ENCODE measurements at regions not wholly inside any gene's neighbourhood (a gene's known extent, or its start where the extent isn't known, plus 50 kb on each side); places are given as distances from the start of the nearest gene placed in this dataset.

GRCh38 chr2:58644451-58644850, 403.3 kb upstream of the FANCL start:
- no TSS peak for BruUV-seq (replicated peaks)
- in situ Hi-C loops (cut with HindIII; ENCODE audit: low pct_unique_long_range_greater_than_20kb, low sequenced_read_pairs) = no loop called here
- no peak overlapping the region for H3K27ac ChIP-seq (ENCODE audit: low read length)
- ChIA-PET CTCF (no interaction called here), POLR2A (no interaction called here)
- no peaks in the 10 kb centered on the region for H3K27me3 ChIP-seq (ENCODE audit: control insufficient read depth, insufficient read depth, low read length)
- H3K36me3 ChIP-seq (ENCODE audit: control insufficient read depth, insufficient read depth, low read length) = no peaks in the 10 kb centered on the region
- DNase-seq (ENCODE audit: low read depth, low spot score) = no peak
- no peaks in the 10 kb centered on the region for H3K4me1 ChIP-seq (ENCODE audit: control insufficient read depth, insufficient read depth, low read length)
- intact Hi-C loops (cut with micrococcal nuclease; ENCODE audit: unreplicated experiment) = no loop called here
- H3K4me3 ChIP-seq (ENCODE audit: low read depth in 2 of 2, low read length in 2 of 2) = no peak overlapping the region
- no peaks in the 10 kb centered on the region for H3K9me3 ChIP-seq (ENCODE audit: control insufficient read depth, insufficient read depth, low read depth, low read length)
- TF ChIP-seq POLR2AphosphoS5 (IDR thresholded peaks at IDR 0.05; ENCODE audit: low read depth, low read length) (no peak), SIN3A (IDR thresholded peaks at IDR 0.05; ENCODE audit: borderline replicate concordance, insufficient read depth, low read depth, low read length) (no peak), TCF7L2 (IDR thresholded peaks at IDR 0.05; ENCODE audit: low read depth, low read length) (no peak), REST (IDR thresholded peaks at IDR 0.05; ENCODE audit: insufficient read depth in 1 of 2, low read depth in 2 of 2, low read length in 1 of 2) (no peak), CTCF (IDR thresholded peaks at IDR 0.05) (no peak)
- ATAC-seq = no peak

GRCh38 chr2:58641001-58641400, 399.9 kb upstream of the FANCL start:
- H3K27ac ChIP-seq (ENCODE audit: low read length) = no peak overlapping the region
- no peaks in the 10 kb centered on the region for H3K4me1 ChIP-seq (ENCODE audit: control insufficient read depth, insufficient read depth, low read length)
- no peak for TF ChIP-seq TCF7L2 (IDR thresholded peaks at IDR 0.05; ENCODE audit: low read depth, low read length)
- H3K4me3 ChIP-seq (ENCODE audit: low read depth in 2 of 2, low read length in 2 of 2) = no peak overlapping the region
- ATAC-seq (no peak), DNase-seq (ENCODE audit: low read depth, low spot score) (no peak)
- no peaks in the 10 kb centered on the region for H3K36me3 ChIP-seq (ENCODE audit: control insufficient read depth, insufficient read depth, low read length)
- ChIA-PET POLR2A (no interaction called here), CTCF (no interaction called here)
- no peaks in the 10 kb centered on the region for H3K27me3 ChIP-seq (ENCODE audit: control insufficient read depth, insufficient read depth, low read length)
- H3K9me3 ChIP-seq (ENCODE audit: control insufficient read depth, insufficient read depth, low read depth, low read length) = no peaks in the 10 kb centered on the region
- no TSS peak for BruUV-seq (replicated peaks)
- in situ Hi-C loops (cut with HindIII; ENCODE audit: low pct_unique_long_range_greater_than_20kb, low sequenced_read_pairs) = no loop called here
- intact Hi-C loops (cut with micrococcal nuclease; ENCODE audit: unreplicated experiment) = no loop called here

- ChIA-PET POLR2A (no interaction called here), CTCF (no interaction called here)
- Histone ChIP-seq H3K4me3 (ENCODE audit: low read depth in 2 of 2, low read length in 2 of 2) (no peak overlapping the region), H3K36me3 (ENCODE audit: control insufficient read depth, insufficient read depth, low read length) (no peaks in the 10 kb centered on the region), H3K27me3 (ENCODE audit: control insufficient read depth, insufficient read depth, low read length) (no peaks in the 10 kb centered on the region), H3K4me1 (ENCODE audit: control insufficient read depth, insufficient read depth, low read length) (peaks cover 9% of the 10 kb centered on the region), H3K27ac (ENCODE audit: low read length) (no peak overlapping the region), H3K9me3 (ENCODE audit: control insufficient read depth, insufficient read depth, low read depth, low read length) (no peaks in the 10 kb centered on the region)
- no TSS peak for BruUV-seq (replicated peaks)
- TF ChIP-seq REST (IDR thresholded peaks at IDR 0.05; ENCODE audit: insufficient read depth in 1 of 2, low read depth in 2 of 2, low read length in 1 of 2) = no peak
- TF ChIP-seq TCF7L2 (IDR thresholded peaks at IDR 0.05; ENCODE audit: low read depth, low read length) = no peak
- TF ChIP-seq POLR2AphosphoS5 (IDR thresholded peaks at IDR 0.05; ENCODE audit: low read depth, low read length) = no peak
- TF ChIP-seq SIN3A (IDR thresholded peaks at IDR 0.05; ENCODE audit: borderline replicate concordance, insufficient read depth, low read depth, low read length) = no peak
- intact Hi-C loops (cut with micrococcal nuclease; ENCODE audit: unreplicated experiment) (no loop called here), in situ Hi-C loops (cut with HindIII; ENCODE audit: low pct_unique_long_range_greater_than_20kb, low sequenced_read_pairs) (no loop called here)
- ATAC-seq = no peak
- no peak for DNase-seq (ENCODE audit: low read depth, low spot score)
Observed at GRCh38 chr2:58640042-58640441, 398.9 kb upstream of the FANCL start.
